Adipose tissue (tissue), 3 donors: ENCODE measurements at regions not wholly inside any gene's neighbourhood (a gene's known extent, or its start where the extent isn't known, plus 50 kb on each side); places are given as distances from the start of the nearest gene placed in this dataset.
"Not testable (repeated sequence)": the region's sequence is repeated elsewhere in the genome, so short reads cannot be mapped to it uniquely, and the experiment has no call there.

Experiments
- H3K27ac ChIP-seq: one replicate; pipeline ENCODE4 v1.5.1; 2013; ENCODE audit warnings: low read depth, low read length
- WGBS, 3 donors: extraction: QIAGEN DNeasy Blood & Tissue Kit; methylation state at CpG; one replicate each; pipeline ENCODE4 v1.1.7; 2013; 5-methylcytosine and 5-hydroxymethylcytosine counted together
- donor health status: healthy with polysubstance abuse.
- donor health status: Bipolar disorder and iron deficiency.
- donor health status: healthy.

GRCh38 chr4:147198411-147199051 is 252.9 kb upstream of the TTC29 start:
- H3K27ac ChIP-seq: no peak overlapping the region
- 23 to 70% (median 62%) methylated on average over 4 of the region's 4 CpGs for WGBS, 3 donors

DNA sequence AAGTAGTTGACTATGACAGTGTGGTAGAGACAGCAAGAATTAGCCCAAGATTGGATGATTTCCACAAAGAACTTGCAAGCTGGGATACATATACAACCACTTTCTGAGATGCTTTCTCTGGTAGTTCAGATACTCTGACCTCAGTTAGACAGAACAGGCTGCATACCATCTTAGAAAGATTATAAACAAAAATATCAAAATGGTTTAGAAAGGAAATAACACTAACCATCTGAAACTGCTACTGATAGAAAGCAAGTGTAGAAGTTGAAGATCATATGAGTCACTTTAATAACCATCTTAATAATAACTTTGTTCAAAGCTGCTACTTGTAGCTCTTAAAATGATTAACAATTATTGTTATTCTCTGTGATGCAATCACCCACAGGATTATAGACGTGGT is 255.4 kb upstream of the TTC29 start:
- WGBS, 3 donors: 37 to 74% (median 66%) methylated on average over 1 of the region's 1 CpG
- no peak overlapping the region for H3K27ac ChIP-seq

DNA sequence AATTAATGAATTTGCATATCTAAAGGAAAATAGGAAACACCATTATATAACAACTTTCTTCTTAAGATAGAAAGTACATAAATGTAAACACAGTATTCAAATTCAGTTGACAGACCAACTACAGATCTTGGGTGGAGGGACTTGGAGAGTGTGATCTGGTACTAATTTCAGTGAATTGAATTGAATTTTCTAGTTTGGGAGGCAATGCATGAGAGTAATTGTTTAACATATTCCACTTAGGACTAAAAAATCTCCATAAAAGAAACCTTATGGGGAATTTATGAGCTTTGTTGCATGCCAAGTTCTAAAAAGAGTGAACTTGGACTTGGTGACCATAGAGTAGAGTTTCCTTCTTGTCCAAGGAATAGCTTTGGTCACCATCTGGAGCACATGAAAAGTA is 261.1 kb upstream of the TTC29 start:
- no peak overlapping the region for H3K27ac ChIP-seq

GRCh38 chr4:147207911-147208310 is 262.2 kb upstream of the TTC29 start:
- H3K27ac ChIP-seq: no peak overlapping the region
- 83 to 87% (median 86%) methylated on average over 1 of the region's 1 CpG for WGBS, 3 donors

DNA sequence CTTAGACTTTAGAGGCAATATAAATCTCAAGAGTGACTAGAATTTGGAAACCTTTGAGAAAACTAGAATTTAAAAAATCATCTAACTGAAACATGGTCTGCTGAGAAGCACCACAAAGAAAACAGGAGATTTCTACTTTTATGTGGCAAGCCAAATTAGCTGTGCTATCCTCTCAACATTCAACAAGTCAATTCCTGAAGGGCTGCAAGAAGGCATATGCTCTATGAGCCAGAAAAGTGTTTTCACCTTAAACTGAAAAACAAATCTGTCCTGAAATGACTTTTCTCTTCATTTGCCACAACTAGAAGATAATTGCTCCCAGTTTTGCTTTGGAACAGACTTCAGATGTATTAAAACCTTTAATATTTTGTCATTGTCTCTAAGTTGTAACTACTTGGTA is 263.2 kb upstream of the EDNRA start:
- no peak overlapping the region for H3K27ac ChIP-seq

- WGBS, 3 donors: 57 to 70% (median 68%) methylated on average over 2 of the region's 2 CpGs
- H3K27ac ChIP-seq: no peak overlapping the region
Measured at GRCh38 chr4:147219145-147219544, 261.8 kb upstream of the EDNRA start.

DNA sequence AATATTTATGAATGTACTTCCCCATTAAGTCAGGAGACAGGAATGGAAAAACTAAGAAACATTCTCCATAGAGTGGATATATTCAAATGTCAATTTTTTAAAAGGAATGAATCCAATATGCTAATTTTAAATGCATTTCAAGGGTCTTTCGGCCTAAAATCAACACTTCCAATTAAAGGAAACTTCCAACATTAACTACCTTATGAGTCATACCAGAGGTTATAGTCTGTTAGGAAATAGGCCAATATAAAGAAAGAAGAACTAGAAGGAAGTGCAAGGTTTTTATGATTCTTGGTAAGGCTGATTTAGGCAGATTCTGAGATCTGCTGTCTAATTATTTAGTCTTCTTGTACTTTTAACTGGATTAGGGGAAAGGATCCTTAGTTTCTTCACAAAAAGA is 260.1 kb upstream of the EDNRA start:
- 68 to 78% (median 71%) methylated on average over 1 of the region's 1 CpG for WGBS, 3 donors
- H3K27ac ChIP-seq: no peak overlapping the region

GRCh38 chr4:147222906-147223305 is 258.0 kb upstream of the EDNRA start:
- 41 to 76% (median 75%) methylated on average over 4 of the region's 4 CpGs for WGBS, 3 donors

DNA sequence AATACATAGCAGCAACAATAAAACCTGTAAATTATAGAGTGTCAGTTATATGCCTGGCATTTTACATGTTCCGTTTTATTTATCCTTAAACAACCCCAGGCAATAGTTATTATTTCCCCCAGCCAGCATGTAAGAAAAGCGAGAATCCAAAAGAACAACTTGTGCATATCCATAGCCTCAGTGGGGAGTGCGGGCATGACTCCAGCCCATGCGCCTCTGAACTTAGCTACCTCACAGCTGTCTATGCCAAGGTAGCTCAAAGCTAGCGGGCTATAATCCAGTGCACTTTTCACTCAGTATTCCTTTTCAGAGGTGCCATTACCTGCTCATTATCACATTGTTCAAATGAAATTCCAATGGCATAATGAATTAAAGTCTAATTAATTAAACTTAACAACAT is 257.3 kb upstream of the EDNRA start:
- WGBS, 3 donors: 87 to 96% (median 94%) methylated on average over 5 of the region's 5 CpGs
- H3K27ac ChIP-seq: no peak overlapping the region

More at GRCh38 chr4:147222906-147223305, 258.0 kb upstream of the EDNRA start:
- no peak overlapping the region for H3K27ac ChIP-seq

- WGBS, 3 donors: 53 to 59% (median 53%) methylated on average over 3 of the region's 3 CpGs
- no peak overlapping the region for H3K27ac ChIP-seq
Measured at GRCh38 chr4:147236806-147237205, 244.1 kb upstream of the EDNRA start.

DNA sequence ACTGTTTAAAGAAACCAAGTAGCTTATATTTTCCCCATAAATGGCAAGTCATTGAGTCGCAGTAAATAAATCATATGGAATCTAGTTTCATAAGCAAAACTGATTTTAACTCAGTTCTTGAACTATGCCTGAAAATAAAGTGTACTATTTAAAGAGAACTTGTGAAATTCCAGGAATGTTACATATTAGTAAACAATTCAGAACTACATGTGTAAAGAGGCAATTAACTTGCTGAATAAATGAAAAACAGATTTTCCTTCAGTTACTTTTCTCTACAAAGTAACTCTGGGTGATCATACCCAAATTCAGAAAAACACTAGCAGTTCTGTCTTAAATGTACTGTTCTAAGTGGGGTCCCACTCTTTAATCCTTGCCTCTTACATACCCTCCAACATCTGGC is 236.1 kb upstream of the EDNRA start:
- WGBS, 3 donors: 0% methylated on average over 1 of the region's 1 CpG
- no peak overlapping the region for H3K27ac ChIP-seq

- no peak overlapping the region for H3K27ac ChIP-seq
- 76 to 95% (median 84%) methylated on average over 1 of the region's 1 CpG for WGBS, 3 donors
Measured at GRCh38 chr4:147246096-147246495, 234.8 kb upstream of the EDNRA start.

DNA sequence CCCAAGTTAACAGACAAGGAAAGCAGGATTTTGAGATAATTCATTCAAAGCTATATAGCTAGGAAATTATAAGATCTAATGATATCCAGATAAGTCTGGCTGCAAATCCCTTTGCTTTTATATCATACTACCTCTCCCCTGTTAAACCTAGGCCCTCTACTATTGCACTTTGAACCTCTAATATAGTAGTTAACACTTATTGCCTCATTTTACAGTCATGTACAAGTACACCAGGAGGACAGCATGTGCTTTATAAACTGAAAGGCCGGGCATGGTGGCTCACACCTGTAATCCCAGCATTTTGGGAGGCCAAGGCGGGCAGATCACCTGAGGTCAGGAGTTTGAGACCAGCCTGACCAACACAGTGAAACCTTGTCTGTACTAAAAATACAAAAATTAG is 234.4 kb upstream of the EDNRA start:
- not testable (repeated sequence) for H3K27ac ChIP-seq
- WGBS, 3 donors: 87 to 93% (median 87%) methylated on average over 2 of the region's 2 CpGs

DNA sequence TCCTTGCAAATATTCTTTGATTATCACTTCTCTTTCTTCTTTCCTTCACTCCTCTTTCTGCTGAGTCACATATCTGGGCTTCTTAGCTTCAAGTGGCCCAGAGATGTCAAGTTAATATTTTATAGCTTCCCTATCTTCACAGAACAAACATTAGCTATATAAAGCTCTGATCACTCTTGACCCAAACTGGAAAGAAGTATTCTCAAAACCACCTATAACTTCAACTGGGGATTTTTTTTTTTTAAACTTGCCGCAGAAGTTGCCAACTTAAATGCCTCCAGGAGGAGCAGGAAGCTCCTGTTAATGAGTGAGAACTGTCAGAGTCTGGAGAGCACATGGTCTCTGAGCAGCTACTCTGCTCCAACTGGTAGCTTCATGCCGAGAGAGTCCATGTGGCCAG is 233.3 kb upstream of the EDNRA start:
- H3K27ac ChIP-seq: no peak overlapping the region
- WGBS, 3 donors: 58 to 59% (median 59%) methylated on average over 2 of the region's 2 CpGs

DNA sequence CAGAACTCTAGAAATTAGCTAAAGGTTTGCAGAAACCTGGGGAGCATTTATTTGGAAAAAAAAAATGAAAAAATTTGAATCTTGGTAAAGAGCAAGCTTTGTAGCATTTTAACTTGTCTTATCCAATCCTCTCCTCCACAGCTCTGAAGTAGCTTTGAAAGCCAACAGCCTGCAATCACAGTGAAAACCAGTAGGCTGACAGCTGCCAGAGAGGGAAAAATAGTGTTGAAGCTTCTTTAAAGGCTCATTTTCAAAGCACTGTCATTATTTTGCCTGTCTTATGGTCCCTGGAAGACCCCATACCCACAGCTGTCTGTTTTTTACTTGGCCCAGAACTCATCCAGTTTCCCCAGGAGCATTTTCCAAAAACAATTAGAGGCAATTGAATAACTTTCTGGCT is 230.8 kb upstream of the EDNRA start:
- H3K27ac ChIP-seq: no peak overlapping the region

DNA sequence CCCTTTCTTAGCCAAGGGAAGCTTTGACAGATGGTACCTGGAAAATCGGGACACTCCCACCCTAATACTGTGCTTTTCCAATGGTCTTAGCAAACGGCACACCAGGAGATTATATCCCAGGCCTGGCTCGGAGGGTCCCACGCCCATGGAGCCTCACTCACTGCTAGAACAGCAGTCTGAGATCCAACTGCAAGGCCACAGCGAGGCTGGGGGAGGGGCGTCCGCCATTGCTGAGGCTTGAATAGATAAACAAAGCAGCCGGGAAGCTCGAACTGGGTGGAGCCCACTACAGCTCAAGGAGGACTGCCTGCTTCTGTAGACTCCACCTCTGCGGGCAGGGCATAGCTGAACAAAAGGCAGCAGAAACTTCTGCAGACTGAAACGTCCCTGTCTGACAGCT is 225.6 kb upstream of the EDNRA start:
- not testable (repeated sequence) for H3K27ac ChIP-seq
- 75 to 89% (median 86%) methylated on average over 11 of the region's 11 CpGs for WGBS, 3 donors

DNA sequence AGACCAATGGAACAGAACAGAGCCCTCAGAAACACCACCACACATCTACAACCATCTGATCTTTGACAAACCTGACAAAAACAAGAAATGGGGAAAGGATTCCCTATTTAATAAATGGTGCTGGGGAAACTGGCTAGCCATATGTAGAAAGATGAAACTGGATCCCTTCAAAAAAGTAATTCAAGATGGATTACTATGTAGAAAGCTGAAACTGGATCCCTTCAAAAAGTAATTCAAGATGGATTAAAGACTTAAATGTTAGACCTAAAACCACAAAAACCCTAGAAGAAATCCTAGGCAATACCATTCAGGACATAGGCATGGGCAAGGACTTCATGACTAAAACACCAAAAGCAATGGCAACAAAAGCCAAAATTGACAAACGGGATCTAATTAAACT is 221.6 kb upstream of the EDNRA start:
- not testable (repeated sequence) for H3K27ac ChIP-seq
- 75 to 86% (median 83%) methylated on average over 1 of the region's 1 CpG for WGBS, 3 donors

DNA sequence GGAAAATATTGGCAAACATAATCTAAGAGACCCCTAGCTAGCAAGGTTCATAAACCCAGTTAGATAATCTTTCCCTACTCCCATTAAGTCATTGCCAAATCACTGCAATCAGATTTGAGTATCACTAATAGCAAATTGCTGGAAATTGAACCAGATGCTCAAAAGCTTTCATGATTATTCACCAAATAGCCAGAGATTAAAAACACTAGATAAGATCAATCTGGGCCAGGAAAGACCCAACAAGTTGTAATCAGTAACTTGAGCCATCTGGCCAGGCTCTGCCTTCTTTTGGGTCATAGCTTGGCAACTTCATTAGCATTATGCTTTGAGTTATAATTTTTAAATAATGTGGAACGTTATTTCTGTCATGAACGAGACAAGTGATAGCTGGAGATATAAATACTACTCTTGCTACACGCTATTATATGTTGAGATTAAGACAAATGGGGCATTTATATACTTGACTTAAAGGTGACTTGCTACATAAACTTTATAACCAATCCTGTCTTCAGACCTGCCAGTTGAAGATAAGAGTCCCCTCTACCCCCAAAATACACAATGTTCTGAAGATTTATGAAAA is 196.6 kb upstream of the EDNRA start:
- no peak overlapping the region for H3K27ac ChIP-seq
- WGBS, 3 donors: 49 to 52% (median 52%) methylated on average over 3 of the region's 3 CpGs

- 66 to 78% (median 75%) methylated on average over 1 of the region's 1 CpG for WGBS, 3 donors
- H3K27ac ChIP-seq: no peak overlapping the region
Measured at GRCh38 chr4:147284935-147285334, 196.0 kb upstream of the EDNRA start.

DNA sequence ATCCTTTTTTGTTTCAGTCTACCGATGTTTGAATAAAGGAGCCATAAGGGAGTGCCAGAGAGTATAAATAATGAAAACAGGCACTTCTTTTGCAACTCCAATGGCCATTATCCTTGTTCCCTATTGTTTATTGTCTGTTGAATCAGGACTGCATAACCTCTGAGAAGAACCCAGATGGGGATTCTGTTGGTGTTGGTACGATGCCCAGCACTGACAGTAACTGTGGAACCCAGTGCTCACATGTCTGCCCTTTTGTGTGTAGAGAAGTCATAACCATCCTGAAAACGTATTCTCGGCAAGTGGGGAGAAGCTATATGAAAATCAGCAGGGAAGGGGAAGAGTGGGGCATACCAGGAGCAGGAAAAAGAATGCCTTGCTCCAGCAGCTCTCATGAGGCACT is 195.1 kb upstream of the EDNRA start:
- 77 to 88% (median 86%) methylated on average over 4 of the region's 4 CpGs for WGBS, 3 donors
- no peak overlapping the region for H3K27ac ChIP-seq
